CD4-positive, alpha-beta T cell (primary cell): ENCODE measurements at regions not wholly inside any gene's neighbourhood (a gene's known extent, or its start where the extent isn't known, plus 50 kb on each side); places are given as distances from the start of the nearest gene placed in this dataset.

Experiments
- ATAC-seq: fragments of 200-7000 bp; cut with Tn5 transposase; one replicate; pipeline ENCODE4 v1.10.0; 2022; ENCODE audit warnings: mild to moderate bottlenecking; ENCODE audit not compliant: poor library complexity
- CTCF ChIA-PET: fragments of 350-600 bp; sonication (Branson Sonifier 250); formaldehyde crosslinking; loops from one replicate; lab custom pipeline; 2021; ENCODE audit warnings: antibody characterized with exemption, inconsistent platforms; lab: Charles Lee
- POLR2A ChIA-PET: fragments of 350-600 bp; sonication (Branson Sonifier 250); formaldehyde crosslinking; loops from one replicate; lab custom pipeline; 2021; ENCODE audit warnings: antibody characterized with exemption, inconsistent platforms; lab: Charles Lee
- DNase-seq, 14 experiments: peaks; one replicate each; pipeline ENCODE4 v3.0.0-alpha.2; 2013 to 2020; ENCODE audit warnings: mixed read lengths in 2 of 14
- H3K27ac ChIP-seq, 2 donors: one replicate each; pipeline versions ENCODE4 v1.5.1 to v1.7.0; 2013; ENCODE audit warnings: low read length in 2 of 2, low read depth in 1 of 2, mild to moderate bottlenecking in 1 of 2
- H3K27me3 ChIP-seq, 2 experiments: 1 replicate in 1 of 2; 2 replicates in 1 of 2; pipeline versions ENCODE4 v1.6.1 to v1.7.0; 2013; ENCODE audit warnings: low read length in 2 of 2, control low read depth in 1 of 2, mild to moderate bottlenecking in 1 of 2, moderate library complexity in 1 of 2; ENCODE audit not compliant: insufficient read depth in 2 of 2, control insufficient read depth in 1 of 2
- H3K36me3 ChIP-seq: one replicate; pipeline ENCODE4 v1.6.1; 2013; ENCODE audit warnings: low read length, control low read depth; ENCODE audit not compliant: insufficient read depth
- H3K4me1 ChIP-seq: one replicate; pipeline ENCODE4 v1.6.1; 2013; ENCODE audit warnings: low read length, control low read depth; ENCODE audit not compliant: insufficient read depth
- H3K4me3 ChIP-seq: one replicate; pipeline ENCODE4 v1.5.1; 2013; ENCODE audit warnings: mild to moderate bottlenecking, low read length, moderate library complexity
- H3K9me3 ChIP-seq, 2 experiments: 1 replicate in 1 of 2; 2 replicates in 1 of 2; pipeline versions ENCODE4 v1.6.1 to v1.7.0; 2013; ENCODE audit warnings: low read length in 2 of 2, mild to moderate bottlenecking in 2 of 2, control low read depth in 1 of 2, moderate library complexity in 1 of 2; ENCODE audit not compliant: control insufficient read depth in 1 of 2, insufficient read depth in 1 of 2
- H3K27ac Mint-ChIP-seq: one replicate; pipeline ENCODE4 v1.8.0; 2020; ENCODE audit warnings: mixed read lengths
- H3K27me3 Mint-ChIP-seq: one replicate; pipeline ENCODE4 v1.8.0; 2021; ENCODE audit warnings: mixed read lengths
- H3K36me3 Mint-ChIP-seq: one replicate; pipeline ENCODE4 v1.8.0; 2021; ENCODE audit warnings: low read depth, mixed read lengths
- H3K4me1 Mint-ChIP-seq: one replicate; pipeline ENCODE4 v1.8.0; 2021; ENCODE audit warnings: low read depth, mixed read lengths
- H3K4me3 Mint-ChIP-seq: one replicate; pipeline ENCODE4 v1.8.0; 2020; ENCODE audit warnings: mild to moderate bottlenecking, mixed read lengths
- H3K9me3 Mint-ChIP-seq: one replicate; pipeline ENCODE4 v1.8.0; 2020; ENCODE audit warnings: mixed read lengths
- intact Hi-C, 2 experiments: fragments of 100-400 bp; cut with DNase I in 1 of 2; cut with micrococcal nuclease in 1 of 2; formaldehyde crosslinking; loops; one replicate each; pipeline versions ENCODE4 v1.15.1 to v1.9.0; 2023 to 2025; cut with DNase I, micrococcal nuclease
- TF ChIP-seq, protein P1 (sequence below): fragments of 200-600 bp; IDR thresholded peaks from one replicate; pipeline ENCODE4 v1.8.0; 2022; ENCODE audit warnings: antibody characterized with exemption, mild to moderate bottlenecking

DNA sequence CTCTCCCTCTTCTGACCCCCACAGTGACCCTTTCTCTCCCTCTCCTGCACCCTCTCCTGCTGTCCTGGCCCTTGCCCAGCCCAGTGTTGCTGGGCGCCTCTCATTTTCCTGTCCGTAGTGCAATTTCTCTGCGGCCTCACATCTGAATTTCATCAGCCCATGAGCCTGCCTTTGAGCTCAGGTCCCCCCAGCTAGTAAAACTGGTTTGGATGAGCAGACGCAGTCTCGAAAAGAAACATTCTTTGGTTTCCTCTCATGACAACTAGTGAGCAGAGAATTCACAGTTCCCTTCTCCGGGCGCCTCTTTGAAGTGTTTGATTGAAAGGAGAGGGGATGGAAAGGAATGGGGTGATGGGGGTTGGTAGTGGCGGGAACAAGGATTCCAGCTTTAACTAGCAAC, 126.0 kb upstream of the CADM1 start:
- H3K4me3 Mint-ChIP-seq = no peak overlapping the region
- intact Hi-C loops = no loop called here
- TF ChIP-seq, protein P1, sequence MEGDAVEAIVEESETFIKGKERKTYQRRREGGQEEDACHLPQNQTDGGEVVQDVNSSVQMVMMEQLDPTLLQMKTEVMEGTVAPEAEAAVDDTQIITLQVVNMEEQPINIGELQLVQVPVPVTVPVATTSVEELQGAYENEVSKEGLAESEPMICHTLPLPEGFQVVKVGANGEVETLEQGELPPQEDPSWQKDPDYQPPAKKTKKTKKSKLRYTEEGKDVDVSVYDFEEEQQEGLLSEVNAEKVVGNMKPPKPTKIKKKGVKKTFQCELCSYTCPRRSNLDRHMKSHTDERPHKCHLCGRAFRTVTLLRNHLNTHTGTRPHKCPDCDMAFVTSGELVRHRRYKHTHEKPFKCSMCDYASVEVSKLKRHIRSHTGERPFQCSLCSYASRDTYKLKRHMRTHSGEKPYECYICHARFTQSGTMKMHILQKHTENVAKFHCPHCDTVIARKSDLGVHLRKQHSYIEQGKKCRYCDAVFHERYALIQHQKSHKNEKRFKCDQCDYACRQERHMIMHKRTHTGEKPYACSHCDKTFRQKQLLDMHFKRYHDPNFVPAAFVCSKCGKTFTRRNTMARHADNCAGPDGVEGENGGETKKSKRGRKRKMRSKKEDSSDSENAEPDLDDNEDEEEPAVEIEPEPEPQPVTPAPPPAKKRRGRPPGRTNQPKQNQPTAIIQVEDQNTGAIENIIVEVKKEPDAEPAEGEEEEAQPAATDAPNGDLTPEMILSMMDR = no peak

GRCh38 chr11:115629456-115630015, 125.3 kb upstream of the CADM1 start:
- Histone ChIP-seq H3K4me1 (no peaks in the 10 kb centered on the region), H3K27ac (no peak overlapping the region), H3K36me3 (no peaks in the 10 kb centered on the region), H3K9me3 (peaks cover 0 to 5% of the 10 kb centered on the region in 2 experiments), H3K4me3 (no peak overlapping the region), H3K27me3 (no peaks in the 10 kb centered on the region)
- ATAC-seq = no peak
- Mint-ChIP-seq H3K27me3 (peaks cover 10% of the 10 kb centered on the region), H3K36me3 (no peaks in the 10 kb centered on the region), H3K9me3 (no peaks in the 10 kb centered on the region), H3K4me1 (no peaks in the 10 kb centered on the region), H3K27ac (no peak overlapping the region), H3K4me3 (no peak overlapping the region)
- ChIA-PET CTCF (no interaction called here), POLR2A (no interaction called here)
- DNase-seq = no peak
- intact Hi-C loops = no loop called here
- TF ChIP-seq, protein P1 = no peak

More for the DNA sequence above, 126.0 kb upstream of the CADM1 start:
- Mint-ChIP-seq H3K9me3 (no peaks in the 10 kb centered on the region), H3K27ac (no peak overlapping the region), H3K27me3 (peaks cover 10% of the 10 kb centered on the region), H3K4me1 (no peaks in the 10 kb centered on the region), H3K36me3 (no peaks in the 10 kb centered on the region)
- H3K27ac ChIP-seq = no peak overlapping the region
- H3K4me3 ChIP-seq = no peak overlapping the region
- ChIA-PET CTCF (no interaction called here), POLR2A (no interaction called here)
- H3K36me3 ChIP-seq = no peaks in the 10 kb centered on the region
- DNase-seq (no peak), ATAC-seq (no peak)
- no peaks in the 10 kb centered on the region for H3K27me3 ChIP-seq
- no peaks in the 10 kb centered on the region for H3K4me1 ChIP-seq
- peaks cover 0 to 5% of the 10 kb centered on the region in 2 experiments for H3K9me3 ChIP-seq

- ChIA-PET POLR2A (no interaction called here), CTCF (no interaction called here)
- intact Hi-C loops = no loop called here
- Histone ChIP-seq H3K27me3 (no peaks in the 10 kb centered on the region), H3K4me1 (no peaks in the 10 kb centered on the region), H3K27ac (no peak overlapping the region), H3K9me3 (peaks cover 0 to 4% of the 10 kb centered on the region in 2 experiments), H3K36me3 (no peaks in the 10 kb centered on the region), H3K4me3 (no peak overlapping the region)
- Mint-ChIP-seq H3K4me1 (no peaks in the 10 kb centered on the region), H3K36me3 (no peaks in the 10 kb centered on the region), H3K4me3 (no peak overlapping the region), H3K9me3 (no peaks in the 10 kb centered on the region), H3K27me3 (peaks cover 15% of the 10 kb centered on the region), H3K27ac (no peak overlapping the region)
- TF ChIP-seq, protein P1 = no peak
- DNase-seq (no peak), ATAC-seq (no peak)
These were observed 123.6 kb upstream of the CADM1 start for GRCh38 chr11:115627666-115628460.
